H1 (cell line): ENCODE measurements at regions not wholly inside any gene's neighbourhood (a gene's known extent, or its start where the extent isn't known, plus 50 kb on each side); places are given as distances from the start of the nearest gene placed in this dataset.

Experiments
- CTCF ChIA-PET: fragments of 300-600 bp; sonication (Branson Sonifier 250); formaldehyde crosslinking; loops from one replicate; lab custom pipeline; 2021; ENCODE audit not compliant: partially characterized antibody; lab: Charles Lee
- POLR2A ChIA-PET: fragments of 300-600 bp; sonication (Branson Sonifier 250); formaldehyde crosslinking; loops from one replicate; lab custom pipeline; 2021; ENCODE audit warnings: inconsistent platforms; ENCODE audit not compliant: partially characterized antibody; lab: Charles Lee
- DNase-seq, 2 experiments: peaks; one replicate each; pipeline versions ENCODE4 v3.0.0 to v3.0.0-alpha.2; 2010 to 2022; ENCODE audit warnings: low spot score in 2 of 2, low read depth in 1 of 2, mixed read lengths in 1 of 2
- FAIRE-seq: peaks from 2 replicates; lab custom pipeline; 2011; peaks lifted over from hg19 to GRCh38; lab: Jason Lieb, UNC
- H2AFZ ChIP-seq: 2 replicates; pipeline ENCODE4 v1.8.1; 2012; ENCODE audit warnings: low read length, inconsistent platforms
- H2AK5ac ChIP-seq: 2 replicates; pipeline ENCODE4 v1.6.1; 2013; ENCODE audit warnings: low read depth, low read length
- H2BK120ac ChIP-seq: replicated peaks from 2 replicates; pipeline ENCODE3; 2013; ENCODE audit warnings: low read depth, low read length, inconsistent platforms
- H2BK12ac ChIP-seq: 2 replicates; pipeline ENCODE4 v1.6.1; 2013; ENCODE audit warnings: low read depth, low read length
- H2BK15ac ChIP-seq: 2 replicates; pipeline ENCODE4 v1.6.1; 2013; ENCODE audit warnings: low read length
- H2BK20ac ChIP-seq: 2 replicates; pipeline ENCODE4 v1.6.1; 2013; ENCODE audit warnings: low read length
- H2BK5ac ChIP-seq: 2 replicates; pipeline ENCODE4 v1.6.1; 2013; ENCODE audit warnings: low read depth, low read length
- H3K14ac ChIP-seq: 2 replicates; pipeline ENCODE4 v1.6.1; 2013; ENCODE audit warnings: inconsistent platforms; ENCODE audit not compliant: insufficient read length
- H3K18ac ChIP-seq: 2 replicates; pipeline ENCODE4 v1.6.1; 2013; ENCODE audit warnings: low read length; ENCODE audit errors: extremely low read depth
- H3K23ac ChIP-seq: 2 replicates; pipeline ENCODE4 v1.6.1; 2013; ENCODE audit warnings: inconsistent platforms; ENCODE audit not compliant: insufficient read length
- H3K23me2 ChIP-seq: 2 replicates; pipeline ENCODE4 v1.6.1; 2013; ENCODE audit warnings: low read depth, low read length
- H3K27ac ChIP-seq: 2 replicates; pipeline ENCODE4 v1.6.1; 2011; ENCODE audit warnings: low read depth, low read length, inconsistent platforms
- H3K27me3 ChIP-seq, 4 experiments: replicated peaks in 1 of 4; 1 replicate in 1 of 4; 2 replicates in 3 of 4; pipeline versions ENCODE4 v1.6.1 to v1.8.1; 2011 to 2013; ENCODE audit warnings: low read length in 3 of 4, mild to moderate bottlenecking in 3 of 4, inconsistent platforms in 2 of 4, mixed read lengths in 2 of 4, moderate library complexity in 1 of 4; ENCODE audit not compliant: control insufficient read depth in 3 of 4, insufficient read depth in 3 of 4; ENCODE audit errors: extremely low read depth in 1 of 4
- H3K36me3 ChIP-seq, 4 experiments: 2 replicates each; pipeline versions ENCODE4 v1.6.1 to v1.8.1; 2011 to 2013; ENCODE audit warnings: mild to moderate bottlenecking in 4 of 4, low read length in 3 of 4, moderate library complexity in 2 of 4, control low read depth in 1 of 4, inconsistent platforms in 1 of 4; ENCODE audit not compliant: insufficient read depth in 4 of 4, control insufficient read depth in 2 of 4
- H3K4ac ChIP-seq: replicated peaks from 2 replicates; pipeline ENCODE3; 2013; ENCODE audit warnings: low read length, low read depth, mixed read lengths, inconsistent platforms; ENCODE audit not compliant: insufficient read length
- H3K4me1 ChIP-seq, 4 experiments: replicated peaks in 1 of 4; 1 replicate in 1 of 4; 2 replicates in 3 of 4; pipeline versions ENCODE4 v1.6.1 to v1.8.1; 2011 to 2013; ENCODE audit warnings: low read length in 3 of 4, inconsistent platforms in 2 of 4, mixed read lengths in 1 of 4; ENCODE audit not compliant: insufficient read depth in 4 of 4, control insufficient read depth in 3 of 4
- H3K4me2 ChIP-seq, 2 experiments: 2 replicates each; pipeline versions ENCODE4 v1.6.1 to v1.8.1; 2011 to 2013; ENCODE audit warnings: low read depth in 2 of 2, low read length in 2 of 2, control low read depth in 1 of 2, inconsistent platforms in 1 of 2, mild to moderate bottlenecking in 1 of 2; ENCODE audit not compliant: insufficient read depth in 1 of 2
- H3K4me3 ChIP-seq, 4 experiments: fragments of 200-600, 300-600 bp in 1 of 4; sonication (generic), shearing (Covaris generic), sonication (Bioruptor Twin) in 1 of 4; 2 replicates each; pipeline versions ENCODE4 v1.5.1 to v1.8.1; 2011 to 2016; ENCODE audit warnings: low read length in 4 of 4, low read depth in 3 of 4, control low read depth in 2 of 4, inconsistent platforms in 2 of 4, mild to moderate bottlenecking in 2 of 4, mixed read lengths in 1 of 4, moderate library complexity in 1 of 4; ENCODE audit not compliant: insufficient read depth in 2 of 4; ENCODE audit errors: extremely low read depth in 1 of 4
- H3K56ac ChIP-seq: replicated peaks from 2 replicates; pipeline ENCODE3; 2013; ENCODE audit warnings: low read depth, mild to moderate bottlenecking, mixed read lengths, low read length, inconsistent platforms; ENCODE audit not compliant: insufficient read length
- H3K79me1 ChIP-seq: 2 replicates; pipeline ENCODE4 v1.6.1; 2013; ENCODE audit warnings: low read depth, low read length, control low read depth
- H3K79me2 ChIP-seq, 2 experiments: 2 replicates each; pipeline versions ENCODE4 v1.6.1 to v1.8.1; 2012 to 2013; ENCODE audit warnings: low read length in 2 of 2, mild to moderate bottlenecking in 2 of 2, inconsistent platforms in 1 of 2; ENCODE audit not compliant: insufficient read depth in 2 of 2, control insufficient read depth in 1 of 2
- H3K9ac ChIP-seq, 4 experiments: replicated peaks in 1 of 4; 1 replicate in 1 of 4; 2 replicates in 3 of 4; pipeline versions ENCODE4 v1.6.1 to v1.8.1; 2011 to 2013; ENCODE audit warnings: low read depth in 3 of 4, low read length in 3 of 4, control low read depth in 2 of 4, mild to moderate bottlenecking in 2 of 4, moderate library complexity in 2 of 4, inconsistent platforms in 1 of 4; ENCODE audit errors: extremely low read depth in 1 of 4
- H3K9me3 ChIP-seq, 2 experiments: 2 replicates each; pipeline versions ENCODE4 v1.6.1 to v1.8.1; 2012 to 2013; ENCODE audit warnings: mild to moderate bottlenecking in 2 of 2, moderate library complexity in 2 of 2, control low read depth in 1 of 2, inconsistent platforms in 1 of 2, low read depth in 1 of 2, low read length in 1 of 2, mixed read lengths in 1 of 2; ENCODE audit not compliant: insufficient read depth in 2 of 2
- H4K20me1 ChIP-seq, 2 experiments: replicated peaks in 1 of 2; 2 replicates each; pipeline versions ENCODE3 to v1.8.1; 2011 to 2013; ENCODE audit warnings: inconsistent platforms in 2 of 2, low read length in 2 of 2, mild to moderate bottlenecking in 1 of 2; ENCODE audit not compliant: insufficient read depth in 2 of 2, control insufficient read depth in 1 of 2
- H4K5ac ChIP-seq: 2 replicates; pipeline ENCODE4 v1.6.1; 2013; ENCODE audit warnings: low read length, low read depth, mixed read lengths, inconsistent platforms; ENCODE audit not compliant: insufficient read length
- H4K8ac ChIP-seq: 2 replicates; pipeline ENCODE4 v1.8.0; 2013; ENCODE audit warnings: mild to moderate bottlenecking, moderate library complexity, low read length, inconsistent platforms; ENCODE audit not compliant: insufficient read depth; ENCODE audit errors: extremely low read depth
- H4K91ac ChIP-seq: replicated peaks from 2 replicates; pipeline ENCODE3; 2013; ENCODE audit warnings: low read length, mixed read lengths, inconsistent platforms; ENCODE audit not compliant: insufficient read length
- CBX8 ChIP-seq: fragments of 300-800, 300-1000 bp; sonication (generic); IDR thresholded peaks from 2 replicates; pipeline ENCODE4 v1.7.1; 2016; ENCODE audit warnings: low read depth, low read length, borderline replicate concordance
- CHD1 ChIP-seq: IDR thresholded peaks from 2 replicates; pipeline ENCODE4 v1.6.1; 2012; ENCODE audit warnings: low read depth, low read length, improper control_type of control experiment
- JUN ChIP-seq: IDR thresholded peaks from 2 replicates; pipeline ENCODE4 v1.6.1; 2011; ENCODE audit warnings: low read depth, mild to moderate bottlenecking, improper control_type of control experiment, low read length
- KDM1A ChIP-seq: fragments of 200-600, 300-600 bp; sonication (generic); IDR thresholded peaks from 2 replicates; pipeline ENCODE4 v1.7.1; 2016; ENCODE audit warnings: mild to moderate bottlenecking, low read length, borderline replicate concordance
- KDM4A ChIP-seq: IDR thresholded peaks from one replicate; pipeline ENCODE4 v1.7.1; 2012; ENCODE audit warnings: low read depth, mild to moderate bottlenecking, moderate library complexity, low read length, inconsistent platforms; ENCODE audit not compliant: severe bottlenecking
- RBBP5 ChIP-seq: IDR thresholded peaks from 2 replicates; pipeline ENCODE4 v1.7.1; 2012; ENCODE audit warnings: low read depth, mild to moderate bottlenecking, inconsistent platforms, low read length, moderate library complexity, borderline replicate concordance
- RFX5 ChIP-seq: IDR thresholded peaks from 2 replicates; pipeline ENCODE4 v1.6.1; 2011; ENCODE audit warnings: low read depth, low read length, improper control_type of control experiment, borderline replicate concordance
- RNF2 ChIP-seq: fragments of 200-900, 300-1000 bp; sonication (generic); IDR thresholded peaks from 2 replicates; pipeline ENCODE4 v1.7.1; 2016; ENCODE audit warnings: borderline replicate concordance, low read depth, mild to moderate bottlenecking, antibody characterized with exemption, low read length; ENCODE audit not compliant: poor library complexity, severe bottlenecking; ENCODE audit errors: missing control alignments
- SIX5 ChIP-seq: IDR thresholded peaks from 2 replicates; pipeline ENCODE4 v1.6.1; 2011; ENCODE audit warnings: mild to moderate bottlenecking, low read depth, low read length
- TAF1 ChIP-seq: IDR thresholded peaks from 2 replicates; pipeline ENCODE4 v1.6.1; 2011; ENCODE audit warnings: mild to moderate bottlenecking, low read depth, low read length
- TCF12 ChIP-seq: IDR thresholded peaks from 2 replicates; pipeline ENCODE4 v1.6.1; 2011; ENCODE audit warnings: low read depth, mild to moderate bottlenecking, low read length
- WGBS, 2 experiments: shearing (Covaris generic) in 1 of 2; methylation state at CpG; one replicate each; pipeline versions ENCODE4 v1.1.6 to v1.1.7; 2013 to 2015; ENCODE audit warnings: low lambda C conversion rate in 2 of 2, mixed read lengths in 2 of 2, inconsistent platforms in 1 of 2, low coverage in 1 of 2, missing lambda C conversion rate in 1 of 2; ENCODE audit not compliant: insufficient replicate concordance in 2 of 2, insufficient coverage in 1 of 2, insufficient read length in 1 of 2; ENCODE audit errors: extremely low coverage in 1 of 2, missing lambda C conversion rate in 1 of 2; 5-methylcytosine and 5-hydroxymethylcytosine counted together
- TF ChIP-seq, protein P1 (sequence below), 3 experiments: IDR thresholded peaks; 1 replicate in 2 of 3; 2 replicates in 1 of 3; pipeline versions ENCODE4 v1.5.1 to v1.6.1; 2011; ENCODE audit warnings: low read length in 3 of 3, mild to moderate bottlenecking in 3 of 3, inconsistent platforms in 2 of 3, low read depth in 1 of 3, moderate library complexity in 1 of 3; ENCODE audit not compliant: insufficient read depth in 1 of 3; ENCODE audit errors: control extremely low read depth in 1 of 3

DNA sequence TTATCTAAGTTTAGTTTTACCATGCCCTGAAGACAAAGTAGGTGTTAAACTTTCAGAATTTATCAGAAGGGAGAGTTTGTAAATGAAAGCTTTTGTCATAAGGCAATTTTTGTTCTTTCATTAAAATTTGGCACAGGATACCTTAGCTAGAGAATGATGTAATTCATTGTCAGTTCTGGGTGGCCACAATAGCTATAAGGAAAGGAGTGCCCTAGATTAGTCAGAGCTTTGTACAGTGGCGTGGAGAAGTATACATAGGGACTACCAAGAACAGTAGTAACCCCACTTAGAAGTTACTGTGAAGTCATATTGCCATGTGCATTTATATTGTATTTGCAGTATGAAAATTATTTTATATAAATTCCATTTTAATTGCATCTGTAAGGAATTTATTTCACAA lies 126.3 kb upstream of the CARD18 start:
- H3K79me1 ChIP-seq = no peaks in the 10 kb centered on the region
- H4K5ac ChIP-seq = no peak overlapping the region
- no peak overlapping the region for H2BK5ac ChIP-seq
- H3K27ac ChIP-seq = no peak overlapping the region
- H3K23ac ChIP-seq = no peak overlapping the region
- no peak overlapping the region for H4K91ac ChIP-seq
- FAIRE-seq (no peak), DNase-seq (no peak)
- ChIA-PET POLR2A (no interaction called here), CTCF (no interaction called here)
- H3K36me3 ChIP-seq = no peaks in the 10 kb centered on the region
- H3K79me2 ChIP-seq = no peaks in the 10 kb centered on the region
- no peak overlapping the region for H3K18ac ChIP-seq
- H3K4me3 ChIP-seq = no peak overlapping the region
- H3K23me2 ChIP-seq = no peaks in the 10 kb centered on the region
- H3K4ac ChIP-seq = no peak overlapping the region
- H2AFZ ChIP-seq = no peak overlapping the region
- H3K56ac ChIP-seq = no peak overlapping the region
- no peak overlapping the region for H3K4me2 ChIP-seq
- H2BK15ac ChIP-seq = no peak overlapping the region
- H2BK20ac ChIP-seq = no peak overlapping the region
- no peak overlapping the region for H2BK12ac ChIP-seq
- H3K9ac ChIP-seq = no peak overlapping the region
- H3K4me1 ChIP-seq = no peaks in the 10 kb centered on the region
- WGBS, 2 experiments = 93% methylated on average over 1 of the region's 1 CpG; no CpG with 5 or more reads in 1 of the 2 experiments
- H2AK5ac ChIP-seq = no peak overlapping the region
- no peaks in the 10 kb centered on the region for H3K9me3 ChIP-seq
- H3K27me3 ChIP-seq = no peaks in the 10 kb centered on the region
- no peak overlapping the region for H2BK120ac ChIP-seq
- no peaks in the 10 kb centered on the region for H4K20me1 ChIP-seq
- H3K14ac ChIP-seq = no peak overlapping the region
- no peak overlapping the region for H4K8ac ChIP-seq
- TF ChIP-seq JUN = no peak
- TF ChIP-seq RNF2 = no peak
- no peak for TF ChIP-seq CBX8
- no peak for TF ChIP-seq SIX5
- no peak for TF ChIP-seq TAF1
- TF ChIP-seq, protein P1, sequence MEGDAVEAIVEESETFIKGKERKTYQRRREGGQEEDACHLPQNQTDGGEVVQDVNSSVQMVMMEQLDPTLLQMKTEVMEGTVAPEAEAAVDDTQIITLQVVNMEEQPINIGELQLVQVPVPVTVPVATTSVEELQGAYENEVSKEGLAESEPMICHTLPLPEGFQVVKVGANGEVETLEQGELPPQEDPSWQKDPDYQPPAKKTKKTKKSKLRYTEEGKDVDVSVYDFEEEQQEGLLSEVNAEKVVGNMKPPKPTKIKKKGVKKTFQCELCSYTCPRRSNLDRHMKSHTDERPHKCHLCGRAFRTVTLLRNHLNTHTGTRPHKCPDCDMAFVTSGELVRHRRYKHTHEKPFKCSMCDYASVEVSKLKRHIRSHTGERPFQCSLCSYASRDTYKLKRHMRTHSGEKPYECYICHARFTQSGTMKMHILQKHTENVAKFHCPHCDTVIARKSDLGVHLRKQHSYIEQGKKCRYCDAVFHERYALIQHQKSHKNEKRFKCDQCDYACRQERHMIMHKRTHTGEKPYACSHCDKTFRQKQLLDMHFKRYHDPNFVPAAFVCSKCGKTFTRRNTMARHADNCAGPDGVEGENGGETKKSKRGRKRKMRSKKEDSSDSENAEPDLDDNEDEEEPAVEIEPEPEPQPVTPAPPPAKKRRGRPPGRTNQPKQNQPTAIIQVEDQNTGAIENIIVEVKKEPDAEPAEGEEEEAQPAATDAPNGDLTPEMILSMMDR (IDR thresholded peaks at IDR 0.05; ENCODE audit: control extremely low read depth in 1 of 3, insufficient read depth in 1 of 3, low read depth in 1 of 3, low read length in 3 of 3) = no peak
- TF ChIP-seq RBBP5 = no peak
- TF ChIP-seq KDM1A = no peak
- TF ChIP-seq KDM4A = no peak
- TF ChIP-seq TCF12 = no peak
- no peak for TF ChIP-seq CHD1
- TF ChIP-seq RFX5 = no peak
